ENCODE measurements at regions not wholly inside any gene's neighbourhood (a gene's known extent, or its start where the extent isn't known, plus 50 kb on each side); places are given as distances from the start of the nearest gene placed in this dataset.

DNA sequence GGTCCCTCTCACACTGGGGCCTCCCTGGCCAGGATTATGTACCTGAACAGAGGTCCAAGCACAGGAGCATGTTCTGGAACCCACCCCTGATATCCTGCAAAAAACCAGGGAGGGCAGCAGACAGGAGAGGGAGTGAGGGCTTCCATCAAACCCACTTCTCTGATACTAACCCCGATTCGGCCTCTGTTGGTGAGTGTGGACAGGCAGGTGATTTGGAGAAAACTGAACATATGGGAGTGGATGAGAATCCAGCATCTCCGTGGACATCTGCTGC, 215.3 kb downstream of the MATN1 start:
- TF ChIP-seq POLR2AphosphoS5 (IDR thresholded peaks at IDR 0.05): no peak
- TF ChIP-seq POLR2A (IDR thresholded peaks at IDR 0.05): no peak

All from upper lobe of left lung (tissue), 4 donors.